ENCODE measurements at regions not wholly inside any gene's neighbourhood (a gene's known extent, or its start where the extent isn't known, plus 50 kb on each side); places are given as distances from the start of the nearest gene placed in this dataset.

GRCh38 chr17:53571342-53571741 is 251.4 kb upstream of the KIF2B start:
- Histone ChIP-seq H3K4me1 (ENCODE audit: control insufficient read depth, extremely low read depth, insufficient read depth, low read length) (no peaks in the 10 kb centered on the region), H3K4me2 (ENCODE audit: extremely low read depth, insufficient read depth, low read length) (peak overlapping the region; percentile 51), H3K4me3 (replicated peaks in 1 of 4; ENCODE audit: control extremely low read depth in 1 of 4, insufficient read depth in 1 of 4, low read depth in 3 of 4, low read length in 4 of 4) (peak overlapping the region in 2 of 4 experiments; percentile 8 to 56), H3K9ac (ENCODE audit: insufficient read depth, low read length) (no peak overlapping the region), H4K20me1 (ENCODE audit: control insufficient read depth, extremely low read depth, insufficient read depth, low read length) (no peaks in the 10 kb centered on the region), H3K9me3 (ENCODE audit: control insufficient read depth, insufficient read depth, low read depth, low read length) (no peaks in the 10 kb centered on the region), H3K79me2 (ENCODE audit: control insufficient read depth, insufficient read depth, low read length) (no peaks in the 10 kb centered on the region), H3K27ac (ENCODE audit: insufficient read depth, low read length) (no peak overlapping the region), H3K36me3 (ENCODE audit: control insufficient read depth, insufficient read depth, low read length) (no peaks in the 10 kb centered on the region), H2AFZ (ENCODE audit: low read length) (peak overlapping the region; percentile 14), H3K27me3 (ENCODE audit: control insufficient read depth, insufficient read depth, low read length) (no peaks in the 10 kb centered on the region)
- DNase-seq (ENCODE audit: low read depth in 2 of 2), result peak; percentile 5 to 42
- no peak for TF ChIP-seq CTCF (conservative IDR thresholded peaks at IDR 0.05 in 1 of 2, IDR thresholded peaks at IDR 0.05 in 1 of 2; ENCODE audit: low read depth in 1 of 2, low read length in 2 of 2)
- no peak for TF ChIP-seq EZH2 (IDR thresholded peaks at IDR 0.05; ENCODE audit: low read length, missing control alignments)

GRCh38 chr17:53570731-53571130 is 252.0 kb upstream of the KIF2B start:
- Histone ChIP-seq H3K79me2 (ENCODE audit: control insufficient read depth, insufficient read depth, low read length) (no peaks in the 10 kb centered on the region), H3K36me3 (ENCODE audit: control insufficient read depth, insufficient read depth, low read length) (no peaks in the 10 kb centered on the region), H3K4me3 (replicated peaks in 1 of 4; ENCODE audit: control extremely low read depth in 1 of 4, insufficient read depth in 1 of 4, low read depth in 3 of 4, low read length in 4 of 4) (no peak overlapping the region), H3K4me1 (ENCODE audit: control insufficient read depth, extremely low read depth, insufficient read depth, low read length) (no peaks in the 10 kb centered on the region), H3K27me3 (ENCODE audit: control insufficient read depth, insufficient read depth, low read length) (no peaks in the 10 kb centered on the region), H3K9ac (ENCODE audit: insufficient read depth, low read length) (no peak overlapping the region), H3K4me2 (ENCODE audit: extremely low read depth, insufficient read depth, low read length) (no peak overlapping the region), H3K9me3 (ENCODE audit: control insufficient read depth, insufficient read depth, low read depth, low read length) (no peaks in the 10 kb centered on the region), H2AFZ (ENCODE audit: low read length) (no peak overlapping the region), H4K20me1 (ENCODE audit: control insufficient read depth, extremely low read depth, insufficient read depth, low read length) (no peaks in the 10 kb centered on the region), H3K27ac (ENCODE audit: insufficient read depth, low read length) (no peak overlapping the region)
- peak in 1 of 2 donors; percentile 17 for DNase-seq (ENCODE audit: low read depth in 2 of 2)
- TF ChIP-seq EZH2 (IDR thresholded peaks at IDR 0.05; ENCODE audit: low read length, missing control alignments) (no peak), CTCF (conservative IDR thresholded peaks at IDR 0.05 in 1 of 2, IDR thresholded peaks at IDR 0.05 in 1 of 2; ENCODE audit: low read depth in 1 of 2, low read length in 2 of 2) (no peak)

- no peak for TF ChIP-seq EZH2 (IDR thresholded peaks at IDR 0.05; ENCODE audit: low read length, missing control alignments)
- no peak for TF ChIP-seq CTCF (conservative IDR thresholded peaks at IDR 0.05 in 1 of 2, IDR thresholded peaks at IDR 0.05 in 1 of 2; ENCODE audit: low read depth in 1 of 2, low read length in 2 of 2)
- no peak overlapping the region for H2AFZ ChIP-seq (ENCODE audit: low read length)
- H3K4me2 ChIP-seq (ENCODE audit: extremely low read depth, insufficient read depth, low read length), result no peak overlapping the region
- DNase-seq (ENCODE audit: low read depth in 2 of 2), result no peak
- no peaks in the 10 kb centered on the region for H3K27me3 ChIP-seq (ENCODE audit: control insufficient read depth, insufficient read depth, low read length)
- H3K27ac ChIP-seq (ENCODE audit: insufficient read depth, low read length), result no peak overlapping the region
- H3K4me3 ChIP-seq (replicated peaks in 1 of 4; ENCODE audit: control extremely low read depth in 1 of 4, insufficient read depth in 1 of 4, low read depth in 3 of 4, low read length in 4 of 4), result no peak overlapping the region
- H4K20me1 ChIP-seq (ENCODE audit: control insufficient read depth, extremely low read depth, insufficient read depth, low read length), result no peaks in the 10 kb centered on the region
- H3K4me1 ChIP-seq (ENCODE audit: control insufficient read depth, extremely low read depth, insufficient read depth, low read length), result no peaks in the 10 kb centered on the region
- H3K9me3 ChIP-seq (ENCODE audit: control insufficient read depth, insufficient read depth, low read depth, low read length), result no peaks in the 10 kb centered on the region
- H3K79me2 ChIP-seq (ENCODE audit: control insufficient read depth, insufficient read depth, low read length), result no peaks in the 10 kb centered on the region
- H3K36me3 ChIP-seq (ENCODE audit: control insufficient read depth, insufficient read depth, low read length), result no peaks in the 10 kb centered on the region
- H3K9ac ChIP-seq (ENCODE audit: insufficient read depth, low read length), result no peak overlapping the region
Observed at GRCh38 chr17:53560953-53561352, 261.8 kb upstream of the KIF2B start.
